ENCODE measurements at regions not wholly inside any gene's neighbourhood (a gene's known extent, or its start where the extent isn't known, plus 50 kb on each side); places are given as distances from the start of the nearest gene placed in this dataset.

GRCh38 chr6:134640229-134640628 lies 309.7 kb downstream of the ALDH8A1 start:
- H3K9me2 ChIP-seq (replicated peaks; ENCODE audit: control insufficient read depth, low read length) = no peaks in the 10 kb centered on the region
- no peak overlapping the region for H3K4me3 ChIP-seq (ENCODE audit: low read length)
- H3K27me3 ChIP-seq (ENCODE audit: control insufficient read depth, low read length) = no peaks in the 10 kb centered on the region
- H3F3A ChIP-seq (ENCODE audit: control insufficient read depth, insufficient read depth) = no peaks in the 10 kb centered on the region
- H3K4me2 ChIP-seq (ENCODE audit: low read length) = no peak overlapping the region
- no peaks in the 10 kb centered on the region for H4K20me1 ChIP-seq (ENCODE audit: control insufficient read depth, insufficient read depth, low read depth, low read length)
- peaks cover 4% of the 10 kb centered on the region; the same call in 1 of the 2 replicates for H3K4me1 ChIP-seq (ENCODE audit: control insufficient read depth, low read length)
- H3K27ac ChIP-seq (ENCODE audit: low read depth, low read length) = no peak overlapping the region
- no peak for TF ChIP-seq EZH2phosphoT487 (IDR thresholded peaks at IDR 0.05; ENCODE audit: borderline replicate concordance, low read length)
- no peak for TF ChIP-seq CTCF (IDR thresholded peaks at IDR 0.05; ENCODE audit: low read depth, low read length, poor library complexity, severe bottlenecking)
- no peaks in the 10 kb centered on the region for H3K9me3 ChIP-seq (ENCODE audit: control insufficient read depth, insufficient read depth, low read length)
- no peaks in the 10 kb centered on the region for H3K79me2 ChIP-seq (ENCODE audit: control insufficient read depth, low read length)
- no peaks in the 10 kb centered on the region for H3K36me3 ChIP-seq (ENCODE audit: control insufficient read depth, low read length)

GRCh38 chr6:134637847-134638437 lies 312.0 kb downstream of the ALDH8A1 start:
- Histone ChIP-seq H3K36me3 (ENCODE audit: control insufficient read depth, low read length) (no peaks in the 10 kb centered on the region), H3K27ac (ENCODE audit: low read depth, low read length) (no peak overlapping the region), H3K4me3 (ENCODE audit: low read length) (no peak overlapping the region), H3K4me2 (ENCODE audit: low read length) (no peak overlapping the region), H3K9me2 (replicated peaks; ENCODE audit: control insufficient read depth, low read length) (no peaks in the 10 kb centered on the region), H3K79me2 (ENCODE audit: control insufficient read depth, low read length) (no peaks in the 10 kb centered on the region), H3K4me1 (ENCODE audit: control insufficient read depth, low read length) (peaks cover 4% of the 10 kb centered on the region; the same call in 1 of the 2 replicates), H3K27me3 (ENCODE audit: control insufficient read depth, low read length) (no peaks in the 10 kb centered on the region), H4K20me1 (ENCODE audit: control insufficient read depth, insufficient read depth, low read depth, low read length) (no peaks in the 10 kb centered on the region), H3F3A (ENCODE audit: control insufficient read depth, insufficient read depth) (no peaks in the 10 kb centered on the region), H3K9me3 (ENCODE audit: control insufficient read depth, insufficient read depth, low read length) (no peaks in the 10 kb centered on the region)
- no peak for TF ChIP-seq CTCF (IDR thresholded peaks at IDR 0.05; ENCODE audit: low read depth, low read length, poor library complexity, severe bottlenecking)

- H3K9me3 ChIP-seq (ENCODE audit: control insufficient read depth, insufficient read depth, low read length) = no peaks in the 10 kb centered on the region
- no peaks in the 10 kb centered on the region for H4K20me1 ChIP-seq (ENCODE audit: control insufficient read depth, insufficient read depth, low read depth, low read length)
- peaks cover 4% of the 10 kb centered on the region; the same call in 1 of the 2 replicates for H3K4me1 ChIP-seq (ENCODE audit: control insufficient read depth, low read length)
- H3K4me2 ChIP-seq (ENCODE audit: low read length) = no peak overlapping the region
- H3K27me3 ChIP-seq (ENCODE audit: control insufficient read depth, low read length) = peaks cover under 1% of the 10 kb centered on the region
- H3F3A ChIP-seq (ENCODE audit: control insufficient read depth, insufficient read depth) = no peaks in the 10 kb centered on the region
- no peaks in the 10 kb centered on the region for H3K79me2 ChIP-seq (ENCODE audit: control insufficient read depth, low read length)
- no peaks in the 10 kb centered on the region for H3K9me2 ChIP-seq (replicated peaks; ENCODE audit: control insufficient read depth, low read length)
- H3K36me3 ChIP-seq (ENCODE audit: control insufficient read depth, low read length) = no peaks in the 10 kb centered on the region
- no peak for TF ChIP-seq EZH2phosphoT487 (IDR thresholded peaks at IDR 0.05; ENCODE audit: borderline replicate concordance, low read length)
- no peak for TF ChIP-seq CTCF (IDR thresholded peaks at IDR 0.05; ENCODE audit: low read depth, low read length, poor library complexity, severe bottlenecking)
- H3K4me3 ChIP-seq (ENCODE audit: low read length) = no peak overlapping the region
- no peak overlapping the region for H3K27ac ChIP-seq (ENCODE audit: low read depth, low read length)
These were observed 312.6 kb downstream of the ALDH8A1 start for GRCh38 chr6:134637282-134637681.

All from DOHH2 (cell line).